ENCODE measurements at regions not wholly inside any gene's neighbourhood (a gene's known extent, or its start where the extent isn't known, plus 50 kb on each side); places are given as distances from the start of the nearest gene placed in this dataset.

GRCh38 chr1:29977550-29977949 lies 741.2 kb downstream of the PTPRU start:
- TF ChIP-seq CTCF (conservative IDR thresholded peaks at IDR 0.05; ENCODE audit: low read length) (no peak), EZH2phosphoT487 (IDR thresholded peaks at IDR 0.05; ENCODE audit: borderline replicate concordance) (no peak)
